Fibroblast of mammary gland (primary cell): ENCODE measurements at regions not wholly inside any gene's neighbourhood (a gene's known extent, or its start where the extent isn't known, plus 50 kb on each side); places are given as distances from the start of the nearest gene placed in this dataset.
"Not testable (repeated sequence)": the region's sequence is repeated elsewhere in the genome, so short reads cannot be mapped to it uniquely, and the experiment has no call there.

ENCODE experiments used
- DNase-seq: peaks from one replicate; pipeline ENCODE4 v3.0.0-alpha.2; 2010; ENCODE audit warnings: low read depth
- H3K4me3 ChIP-seq: 2 replicates; pipeline ENCODE4 v1.5.1; 2011; ENCODE audit warnings: low read depth, mild to moderate bottlenecking, low read length, moderate library complexity; ENCODE audit not compliant: control insufficient read depth
- CTCF ChIP-seq: conservative IDR thresholded peaks from 2 replicates; pipeline ENCODE4 v1.5.1; 2011; ENCODE audit warnings: low read depth, low read length, inconsistent platforms; ENCODE audit not compliant: control insufficient read depth, insufficient read depth

GRCh38 chr11:45410391-45411227 is 124.5 kb upstream of the SYT13 start:
- no peak overlapping the region for H3K4me3 ChIP-seq
- TF ChIP-seq CTCF, result no peak
- no peak for DNase-seq

DNA sequence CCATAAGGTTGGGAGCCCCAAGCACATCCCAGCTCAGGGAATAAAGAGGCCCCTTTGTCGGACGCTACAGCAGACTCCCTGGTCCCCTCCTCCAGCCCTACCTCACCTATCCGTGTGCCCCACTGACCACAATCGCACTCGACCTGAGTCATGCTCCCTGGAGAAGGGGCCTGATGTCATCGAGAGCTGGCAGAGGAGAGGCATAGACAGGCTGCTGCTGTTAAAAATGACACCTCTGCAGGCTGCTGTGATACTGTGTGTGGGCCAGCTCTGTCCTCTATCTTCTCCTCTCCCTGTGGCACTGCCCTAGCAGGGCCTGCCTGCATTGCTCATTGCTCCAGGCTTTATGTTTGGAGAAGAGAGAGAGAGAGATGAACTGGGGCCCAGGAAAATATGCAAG is 123.4 kb upstream of the SYT13 start:
- no peak overlapping the region for H3K4me3 ChIP-seq
- TF ChIP-seq CTCF, result no peak
- peak; percentile 21 for DNase-seq

GRCh38 chr11:45407226-45407625 is 121.1 kb upstream of the SYT13 start:
- H3K4me3 ChIP-seq, result no peak overlapping the region
- no peak for DNase-seq
- TF ChIP-seq CTCF, result no peak

DNA sequence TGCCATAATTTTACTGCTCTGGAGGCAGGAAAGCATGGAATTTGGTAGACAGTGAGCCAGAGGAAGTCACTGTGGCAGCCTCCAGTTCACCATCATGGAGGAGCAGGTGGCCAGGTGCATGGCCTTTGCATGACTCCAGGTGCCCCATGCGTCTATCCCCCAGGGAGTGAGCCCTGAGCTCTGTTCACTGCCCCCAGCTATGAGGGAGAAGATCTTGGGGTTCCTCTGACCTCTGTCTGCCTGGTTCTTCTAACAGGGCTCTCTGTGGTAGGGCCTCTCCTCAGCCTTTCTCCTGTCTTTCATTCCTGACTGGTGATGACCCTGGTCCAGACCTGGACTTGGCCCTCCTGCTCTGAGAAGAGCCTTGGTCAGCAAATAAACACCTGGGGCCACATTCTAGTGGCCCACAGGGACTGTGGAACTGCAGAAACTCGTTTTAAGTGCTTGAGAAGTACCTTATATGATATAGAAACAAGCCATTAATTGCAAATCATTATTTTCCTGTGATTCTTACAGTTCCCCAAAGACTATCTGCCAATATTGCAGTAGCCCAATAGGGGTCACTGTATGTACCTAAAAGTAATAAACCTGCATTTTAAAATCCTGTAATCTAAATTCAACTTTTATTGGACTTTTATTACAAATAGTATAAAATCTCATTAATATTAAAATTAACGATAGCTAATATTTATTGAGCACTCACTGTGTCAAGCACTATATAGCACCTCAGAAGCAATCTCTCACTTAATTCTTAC is 120.0 kb upstream of the SYT13 start:
- TF ChIP-seq CTCF, result peak; percentile 64
- H3K4me3 ChIP-seq, result no peak overlapping the region
- DNase-seq, result peak; percentile 49

DNA sequence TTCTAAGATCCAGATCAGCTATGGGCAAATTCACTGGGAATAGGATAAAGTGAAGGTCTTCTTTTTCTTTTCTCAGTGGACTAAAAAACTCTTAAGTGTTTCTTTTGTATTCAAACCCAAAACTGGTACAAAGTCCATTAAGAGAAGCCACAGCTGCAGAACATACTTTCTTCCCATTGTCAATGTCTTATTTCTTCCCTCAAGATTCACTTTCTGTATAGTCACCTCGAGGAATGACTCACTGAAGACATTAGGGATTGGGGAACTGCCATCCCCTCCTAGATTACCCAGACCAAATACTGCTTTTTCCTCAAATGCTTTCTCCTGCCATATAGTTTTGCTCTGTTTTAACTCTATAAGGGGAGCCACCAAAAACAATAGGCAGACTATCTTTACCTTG is 117.4 kb upstream of the SYT13 start:
- not testable (repeated sequence) for H3K4me3 ChIP-seq
- DNase-seq, result peak; percentile 33

DNA sequence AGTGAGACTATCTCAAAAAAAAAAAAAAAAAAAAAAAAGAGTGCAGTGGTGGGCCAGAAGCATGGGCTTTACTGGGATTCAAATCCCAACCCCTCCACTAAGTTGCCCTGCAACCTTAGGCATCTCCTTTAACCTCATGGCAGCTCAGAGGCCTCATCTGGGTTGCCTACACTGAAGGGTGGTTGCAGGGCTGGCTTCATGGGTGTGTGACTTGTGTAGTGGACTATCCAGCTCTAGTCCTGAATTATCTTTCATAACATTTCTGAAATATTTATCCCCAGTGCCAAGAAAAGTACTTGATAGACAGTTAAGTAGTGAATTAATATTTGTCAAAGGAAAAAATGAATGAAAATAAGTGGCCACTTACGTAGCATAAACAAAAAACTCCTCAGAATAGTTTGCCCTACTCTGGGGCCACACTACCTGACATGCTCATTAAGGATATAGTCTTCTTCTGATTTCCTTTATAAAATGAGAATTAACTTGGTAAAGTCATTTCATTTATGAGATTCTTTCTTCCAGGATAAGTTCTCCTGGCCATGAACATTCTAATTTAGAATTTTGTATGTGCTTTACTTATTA is 116.0 kb upstream of the SYT13 start:
- TF ChIP-seq CTCF, result no peak
- no peak for DNase-seq
- no peak overlapping the region for H3K4me3 ChIP-seq

DNA sequence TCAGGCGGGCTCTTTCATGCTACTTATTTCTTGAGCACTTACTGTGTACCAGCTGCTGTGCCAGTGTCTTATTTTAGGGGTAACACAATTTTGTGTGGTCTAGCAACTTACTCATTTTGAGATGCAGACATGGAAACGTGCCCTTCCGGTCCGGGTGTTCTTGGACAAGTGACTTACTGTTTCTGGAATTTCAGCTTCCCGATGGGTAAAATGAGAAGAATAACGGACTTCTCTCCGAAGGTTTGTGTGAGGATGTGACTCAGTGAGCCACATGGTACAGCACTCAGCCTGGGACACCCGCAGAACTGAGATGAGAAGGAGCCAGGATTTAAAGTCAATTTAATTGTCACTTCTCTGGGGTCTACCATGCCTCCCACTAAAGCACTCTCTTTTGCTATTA is 114.5 kb upstream of the SYT13 start:
- no peak overlapping the region for H3K4me3 ChIP-seq
- TF ChIP-seq CTCF, result no peak
- peak; percentile 82 for DNase-seq
